ENCODE measurements at regions not wholly inside any gene's neighbourhood (a gene's known extent, or its start where the extent isn't known, plus 50 kb on each side); places are given as distances from the start of the nearest gene placed in this dataset.

DNA sequence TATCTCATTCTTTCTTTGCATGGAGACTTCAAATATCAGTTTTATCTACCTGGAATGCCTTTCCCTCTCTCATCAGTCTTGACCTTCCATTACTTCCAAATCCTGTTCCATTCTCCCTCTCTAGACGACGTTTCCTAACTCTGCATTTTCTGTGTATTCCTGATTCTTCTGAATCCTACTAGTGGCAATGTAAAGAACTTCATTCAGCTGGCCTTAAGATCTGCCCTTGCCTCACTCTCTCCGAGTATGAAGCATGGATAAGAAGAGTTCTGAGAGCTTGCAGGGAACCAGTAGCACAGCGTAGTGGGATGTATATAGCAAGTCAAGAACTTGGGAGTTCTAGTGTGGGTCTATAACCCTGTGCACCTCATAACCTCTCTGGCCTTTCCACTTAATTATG, 68.5 kb upstream of the HOXC13 start:
- H3K9me3 Mint-ChIP-seq: no peaks in the 10 kb centered on the region
- no peak overlapping the region for H4K8ac ChIP-seq (replicated peaks; ENCODE audit: insufficient read length, low read depth, low read length)
- no peak overlapping the region for H3T11ph ChIP-seq (ENCODE audit: low read length)
- no peak overlapping the region for H2BK120ac ChIP-seq (ENCODE audit: low read depth, low read length, poor library complexity, severe bottlenecking)
- H2BK20ac ChIP-seq (ENCODE audit: low read depth, low read length, poor library complexity, severe bottlenecking): no peak overlapping the region
- WGBS (ENCODE audit: extremely low coverage, insufficient read length, low lambda C conversion rate): no CpG with 5 or more reads among the region's 4 CpGs
- no peak for DNase-seq
- H3K14ac ChIP-seq (ENCODE audit: insufficient read depth, low read length): no peak overlapping the region
- H3K27ac ChIP-seq (ENCODE audit: insufficient read length, low read depth, low read length): no peak overlapping the region
- no peak overlapping the region for H3K56ac ChIP-seq (ENCODE audit: insufficient read length, low read depth, low read length)
- H3K79me2 ChIP-seq (ENCODE audit: insufficient read depth, low read length): no peaks in the 10 kb centered on the region
- no peak overlapping the region for H2AK5ac ChIP-seq (ENCODE audit: insufficient read length, low read length)
- H3K4ac ChIP-seq (ENCODE audit: low read depth, low read length): no peak overlapping the region
- no peak overlapping the region for H2BK5ac ChIP-seq (ENCODE audit: insufficient read length, low read length)
- no peaks in the 10 kb centered on the region for H4K20me1 ChIP-seq (ENCODE audit: control insufficient read depth, insufficient read depth, insufficient read length)
- no peak overlapping the region for H2BK15ac ChIP-seq (ENCODE audit: low read depth, low read length)
- no peaks in the 10 kb centered on the region for H3K4me1 ChIP-seq (ENCODE audit: insufficient read depth, low read length)
- H3K18ac ChIP-seq (ENCODE audit: insufficient read length, low read depth, low read length): no peak overlapping the region
- H3K23me2 ChIP-seq (ENCODE audit: insufficient read length, low read depth, low read length, poor library complexity, severe bottlenecking): no peaks in the 10 kb centered on the region
- no peaks in the 10 kb centered on the region for H3K27me3 ChIP-seq (ENCODE audit: insufficient read depth, low read length)
- peaks cover 34% of the 10 kb centered on the region for H3K27me3 Mint-ChIP-seq (ENCODE audit: low read depth)
- H4K91ac ChIP-seq (ENCODE audit: insufficient read length, low read depth, low read length): no peak overlapping the region
- H2BK12ac ChIP-seq (ENCODE audit: insufficient read length, low read depth, low read length): no peak overlapping the region
- no peak overlapping the region for H3K23ac ChIP-seq (ENCODE audit: insufficient read length, low read depth, low read length)
- TF ChIP-seq, protein P1, sequence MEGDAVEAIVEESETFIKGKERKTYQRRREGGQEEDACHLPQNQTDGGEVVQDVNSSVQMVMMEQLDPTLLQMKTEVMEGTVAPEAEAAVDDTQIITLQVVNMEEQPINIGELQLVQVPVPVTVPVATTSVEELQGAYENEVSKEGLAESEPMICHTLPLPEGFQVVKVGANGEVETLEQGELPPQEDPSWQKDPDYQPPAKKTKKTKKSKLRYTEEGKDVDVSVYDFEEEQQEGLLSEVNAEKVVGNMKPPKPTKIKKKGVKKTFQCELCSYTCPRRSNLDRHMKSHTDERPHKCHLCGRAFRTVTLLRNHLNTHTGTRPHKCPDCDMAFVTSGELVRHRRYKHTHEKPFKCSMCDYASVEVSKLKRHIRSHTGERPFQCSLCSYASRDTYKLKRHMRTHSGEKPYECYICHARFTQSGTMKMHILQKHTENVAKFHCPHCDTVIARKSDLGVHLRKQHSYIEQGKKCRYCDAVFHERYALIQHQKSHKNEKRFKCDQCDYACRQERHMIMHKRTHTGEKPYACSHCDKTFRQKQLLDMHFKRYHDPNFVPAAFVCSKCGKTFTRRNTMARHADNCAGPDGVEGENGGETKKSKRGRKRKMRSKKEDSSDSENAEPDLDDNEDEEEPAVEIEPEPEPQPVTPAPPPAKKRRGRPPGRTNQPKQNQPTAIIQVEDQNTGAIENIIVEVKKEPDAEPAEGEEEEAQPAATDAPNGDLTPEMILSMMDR (conservative IDR thresholded peaks at IDR 0.05): peak; percentile 37; the same call in 2 of the 3 replicates
- no peak overlapping the region for H3K27ac Mint-ChIP-seq
- no peak overlapping the region for H4K5ac ChIP-seq (ENCODE audit: insufficient read length, low read depth, low read length)
- H2AFZ ChIP-seq (ENCODE audit: low read length): no peak overlapping the region
- H3K36me3 Mint-ChIP-seq (ENCODE audit: insufficient read depth in 1 of 3, low read depth in 3 of 3): no peaks in the 10 kb centered on the region
- no peak overlapping the region for H3K4me3 Mint-ChIP-seq
- no peaks in the 10 kb centered on the region for H3K9me3 ChIP-seq (ENCODE audit: control insufficient read depth, low read depth, low read length)
- no peak overlapping the region for H3K4me2 ChIP-seq (ENCODE audit: insufficient read depth, insufficient read length, low read length)
- H3K9ac ChIP-seq (ENCODE audit: extremely low read depth, insufficient read length, low read length): no peak overlapping the region
- H3K4me1 Mint-ChIP-seq: peaks cover 6% of the 10 kb centered on the region in 2 experiments
- H3K79me1 ChIP-seq (ENCODE audit: insufficient read depth, low read depth, low read length, poor library complexity, severe bottlenecking): no peaks in the 10 kb centered on the region
